ENCODE measurements at regions not wholly inside any gene's neighbourhood (a gene's known extent, or its start where the extent isn't known, plus 50 kb on each side); places are given as distances from the start of the nearest gene placed in this dataset.

DNA sequence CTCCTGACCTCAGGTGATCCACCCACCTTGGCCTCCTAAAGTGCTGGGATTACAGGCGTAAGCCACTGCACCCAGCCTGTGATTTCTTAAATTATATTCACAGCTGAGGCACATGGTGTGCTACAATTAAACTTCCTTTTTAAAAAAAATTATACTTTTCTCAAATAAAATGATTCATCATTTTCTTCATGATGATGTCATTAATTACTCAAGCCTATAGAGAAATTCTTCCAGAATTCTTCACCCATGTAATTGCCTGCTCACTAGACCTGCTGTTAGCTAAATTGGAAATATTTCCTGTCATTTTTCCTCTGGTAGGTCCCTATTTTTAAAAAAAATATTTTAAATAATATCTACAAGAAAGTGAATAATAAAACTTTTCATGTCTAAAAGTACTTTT, 440.0 kb upstream of the ANO3 start:
- ATAC-seq (no peak), DNase-seq (ENCODE audit: low spot score) (no peak)
- H3K27ac Mint-ChIP-seq = no peak overlapping the region
- H3K4me3 Mint-ChIP-seq = no peak overlapping the region
- no peaks in the 10 kb centered on the region for H3K36me3 Mint-ChIP-seq
- no peaks in the 10 kb centered on the region for H3K9me3 Mint-ChIP-seq
- no peaks in the 10 kb centered on the region for H3K4me1 Mint-ChIP-seq
- TF ChIP-seq, protein P1, sequence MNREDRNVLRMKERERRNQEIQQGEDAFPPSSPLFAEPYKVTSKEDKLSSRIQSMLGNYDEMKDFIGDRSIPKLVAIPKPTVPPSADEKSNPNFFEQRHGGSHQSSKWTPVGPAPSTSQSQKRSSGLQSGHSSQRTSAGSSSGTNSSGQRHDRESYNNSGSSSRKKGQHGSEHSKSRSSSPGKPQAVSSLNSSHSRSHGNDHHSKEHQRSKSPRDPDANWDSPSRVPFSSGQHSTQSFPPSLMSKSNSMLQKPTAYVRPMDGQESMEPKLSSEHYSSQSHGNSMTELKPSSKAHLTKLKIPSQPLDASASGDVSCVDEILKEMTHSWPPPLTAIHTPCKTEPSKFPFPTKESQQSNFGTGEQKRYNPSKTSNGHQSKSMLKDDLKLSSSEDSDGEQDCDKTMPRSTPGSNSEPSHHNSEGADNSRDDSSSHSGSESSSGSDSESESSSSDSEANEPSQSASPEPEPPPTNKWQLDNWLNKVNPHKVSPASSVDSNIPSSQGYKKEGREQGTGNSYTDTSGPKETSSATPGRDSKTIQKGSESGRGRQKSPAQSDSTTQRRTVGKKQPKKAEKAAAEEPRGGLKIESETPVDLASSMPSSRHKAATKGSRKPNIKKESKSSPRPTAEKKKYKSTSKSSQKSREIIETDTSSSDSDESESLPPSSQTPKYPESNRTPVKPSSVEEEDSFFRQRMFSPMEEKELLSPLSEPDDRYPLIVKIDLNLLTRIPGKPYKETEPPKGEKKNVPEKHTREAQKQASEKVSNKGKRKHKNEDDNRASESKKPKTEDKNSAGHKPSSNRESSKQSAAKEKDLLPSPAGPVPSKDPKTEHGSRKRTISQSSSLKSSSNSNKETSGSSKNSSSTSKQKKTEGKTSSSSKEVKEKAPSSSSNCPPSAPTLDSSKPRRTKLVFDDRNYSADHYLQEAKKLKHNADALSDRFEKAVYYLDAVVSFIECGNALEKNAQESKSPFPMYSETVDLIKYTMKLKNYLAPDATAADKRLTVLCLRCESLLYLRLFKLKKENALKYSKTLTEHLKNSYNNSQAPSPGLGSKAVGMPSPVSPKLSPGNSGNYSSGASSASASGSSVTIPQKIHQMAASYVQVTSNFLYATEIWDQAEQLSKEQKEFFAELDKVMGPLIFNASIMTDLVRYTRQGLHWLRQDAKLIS (CRISPR knock-in tag; IDR thresholded peaks at IDR 0.05; ENCODE audit: borderline replicate concordance) = no peak
- no peak for TF ChIP-seq ZNF317 (CRISPR knock-in tag; IDR thresholded peaks at IDR 0.05; ENCODE audit: borderline replicate concordance, low read depth)
- TF ChIP-seq FOXK1 (CRISPR knock-in tag; IDR thresholded peaks at IDR 0.05) = no peak
- TF ChIP-seq, protein P2, sequence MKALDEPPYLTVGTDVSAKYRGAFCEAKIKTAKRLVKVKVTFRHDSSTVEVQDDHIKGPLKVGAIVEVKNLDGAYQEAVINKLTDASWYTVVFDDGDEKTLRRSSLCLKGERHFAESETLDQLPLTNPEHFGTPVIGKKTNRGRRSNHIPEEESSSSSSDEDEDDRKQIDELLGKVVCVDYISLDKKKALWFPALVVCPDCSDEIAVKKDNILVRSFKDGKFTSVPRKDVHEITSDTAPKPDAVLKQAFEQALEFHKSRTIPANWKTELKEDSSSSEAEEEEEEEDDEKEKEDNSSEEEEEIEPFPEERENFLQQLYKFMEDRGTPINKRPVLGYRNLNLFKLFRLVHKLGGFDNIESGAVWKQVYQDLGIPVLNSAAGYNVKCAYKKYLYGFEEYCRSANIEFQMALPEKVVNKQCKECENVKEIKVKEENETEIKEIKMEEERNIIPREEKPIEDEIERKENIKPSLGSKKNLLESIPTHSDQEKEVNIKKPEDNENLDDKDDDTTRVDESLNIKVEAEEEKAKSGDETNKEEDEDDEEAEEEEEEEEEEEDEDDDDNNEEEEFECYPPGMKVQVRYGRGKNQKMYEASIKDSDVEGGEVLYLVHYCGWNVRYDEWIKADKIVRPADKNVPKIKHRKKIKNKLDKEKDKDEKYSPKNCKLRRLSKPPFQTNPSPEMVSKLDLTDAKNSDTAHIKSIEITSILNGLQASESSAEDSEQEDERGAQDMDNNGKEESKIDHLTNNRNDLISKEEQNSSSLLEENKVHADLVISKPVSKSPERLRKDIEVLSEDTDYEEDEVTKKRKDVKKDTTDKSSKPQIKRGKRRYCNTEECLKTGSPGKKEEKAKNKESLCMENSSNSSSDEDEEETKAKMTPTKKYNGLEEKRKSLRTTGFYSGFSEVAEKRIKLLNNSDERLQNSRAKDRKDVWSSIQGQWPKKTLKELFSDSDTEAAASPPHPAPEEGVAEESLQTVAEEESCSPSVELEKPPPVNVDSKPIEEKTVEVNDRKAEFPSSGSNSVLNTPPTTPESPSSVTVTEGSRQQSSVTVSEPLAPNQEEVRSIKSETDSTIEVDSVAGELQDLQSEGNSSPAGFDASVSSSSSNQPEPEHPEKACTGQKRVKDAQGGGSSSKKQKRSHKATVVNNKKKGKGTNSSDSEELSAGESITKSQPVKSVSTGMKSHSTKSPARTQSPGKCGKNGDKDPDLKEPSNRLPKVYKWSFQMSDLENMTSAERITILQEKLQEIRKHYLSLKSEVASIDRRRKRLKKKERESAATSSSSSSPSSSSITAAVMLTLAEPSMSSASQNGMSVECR (CRISPR knock-in tag; IDR thresholded peaks at IDR 0.05; ENCODE audit: borderline replicate concordance) = no peak
- TF ChIP-seq IRF2 (CRISPR knock-in tag; IDR thresholded peaks at IDR 0.05; ENCODE audit: borderline replicate concordance, low read depth) = no peak
- no peak for TF ChIP-seq MYBL2 (CRISPR knock-in tag; IDR thresholded peaks at IDR 0.05)
- TF ChIP-seq, protein P3, sequence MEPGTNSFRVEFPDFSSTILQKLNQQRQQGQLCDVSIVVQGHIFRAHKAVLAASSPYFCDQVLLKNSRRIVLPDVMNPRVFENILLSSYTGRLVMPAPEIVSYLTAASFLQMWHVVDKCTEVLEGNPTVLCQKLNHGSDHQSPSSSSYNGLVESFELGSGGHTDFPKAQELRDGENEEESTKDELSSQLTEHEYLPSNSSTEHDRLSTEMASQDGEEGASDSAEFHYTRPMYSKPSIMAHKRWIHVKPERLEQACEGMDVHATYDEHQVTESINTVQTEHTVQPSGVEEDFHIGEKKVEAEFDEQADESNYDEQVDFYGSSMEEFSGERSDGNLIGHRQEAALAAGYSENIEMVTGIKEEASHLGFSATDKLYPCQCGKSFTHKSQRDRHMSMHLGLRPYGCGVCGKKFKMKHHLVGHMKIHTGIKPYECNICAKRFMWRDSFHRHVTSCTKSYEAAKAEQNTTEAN (CRISPR knock-in tag; IDR thresholded peaks at IDR 0.05) = no peak
- TF ChIP-seq, protein P4, sequence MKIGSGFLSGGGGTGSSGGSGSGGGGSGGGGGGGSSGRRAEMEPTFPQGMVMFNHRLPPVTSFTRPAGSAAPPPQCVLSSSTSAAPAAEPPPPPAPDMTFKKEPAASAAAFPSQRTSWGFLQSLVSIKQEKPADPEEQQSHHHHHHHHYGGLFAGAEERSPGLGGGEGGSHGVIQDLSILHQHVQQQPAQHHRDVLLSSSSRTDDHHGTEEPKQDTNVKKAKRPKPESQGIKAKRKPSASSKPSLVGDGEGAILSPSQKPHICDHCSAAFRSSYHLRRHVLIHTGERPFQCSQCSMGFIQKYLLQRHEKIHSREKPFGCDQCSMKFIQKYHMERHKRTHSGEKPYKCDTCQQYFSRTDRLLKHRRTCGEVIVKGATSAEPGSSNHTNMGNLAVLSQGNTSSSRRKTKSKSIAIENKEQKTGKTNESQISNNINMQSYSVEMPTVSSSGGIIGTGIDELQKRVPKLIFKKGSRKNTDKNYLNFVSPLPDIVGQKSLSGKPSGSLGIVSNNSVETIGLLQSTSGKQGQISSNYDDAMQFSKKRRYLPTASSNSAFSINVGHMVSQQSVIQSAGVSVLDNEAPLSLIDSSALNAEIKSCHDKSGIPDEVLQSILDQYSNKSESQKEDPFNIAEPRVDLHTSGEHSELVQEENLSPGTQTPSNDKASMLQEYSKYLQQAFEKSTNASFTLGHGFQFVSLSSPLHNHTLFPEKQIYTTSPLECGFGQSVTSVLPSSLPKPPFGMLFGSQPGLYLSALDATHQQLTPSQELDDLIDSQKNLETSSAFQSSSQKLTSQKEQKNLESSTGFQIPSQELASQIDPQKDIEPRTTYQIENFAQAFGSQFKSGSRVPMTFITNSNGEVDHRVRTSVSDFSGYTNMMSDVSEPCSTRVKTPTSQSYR (CRISPR knock-in tag; IDR thresholded peaks at IDR 0.05) = no peak
- no peak for TF ChIP-seq GABPB1 (CRISPR knock-in tag; IDR thresholded peaks at IDR 0.05)
- TF ChIP-seq, protein P5, sequence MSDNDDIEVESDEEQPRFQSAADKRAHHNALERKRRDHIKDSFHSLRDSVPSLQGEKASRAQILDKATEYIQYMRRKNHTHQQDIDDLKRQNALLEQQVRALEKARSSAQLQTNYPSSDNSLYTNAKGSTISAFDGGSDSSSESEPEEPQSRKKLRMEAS (CRISPR knock-in tag; IDR thresholded peaks at IDR 0.05) = no peak
- TF ChIP-seq CREB1 (CRISPR knock-in tag; IDR thresholded peaks at IDR 0.05) = no peak
- TF ChIP-seq TEAD1 (CRISPR knock-in tag; IDR thresholded peaks at IDR 0.05) = no peak
- TF ChIP-seq ATF1 (CRISPR knock-in tag; IDR thresholded peaks at IDR 0.05) = no peak
- TF ChIP-seq NR1H2 (CRISPR knock-in tag; IDR thresholded peaks at IDR 0.05) = no peak
- no peak for TF ChIP-seq RORB (CRISPR knock-in tag; IDR thresholded peaks at IDR 0.05)
- no peak for TF ChIP-seq ZNF232 (CRISPR knock-in tag; IDR thresholded peaks at IDR 0.05)
- ChIA-PET POLR2A (no interaction called here), CTCF (no interaction called here)
- H3K27me3 Mint-ChIP-seq (ENCODE audit: low read depth) = no peaks in the 10 kb centered on the region
